SK-N-MC (cell line): ENCODE measurements at regions not wholly inside any gene's neighbourhood (a gene's known extent, or its start where the extent isn't known, plus 50 kb on each side); places are given as distances from the start of the nearest gene placed in this dataset.

ENCODE experiments used
- EZH2 ChIP-seq: fragments of 200-600 bp; sonication (generic); IDR thresholded peaks from one replicate; pipeline ENCODE4 v1.6.1; 2017; ENCODE audit warnings: antibody characterized with exemption
- POLR2AphosphoS5 ChIP-seq: IDR thresholded peaks from 2 replicates; pipeline ENCODE4 v1.6.1; 2012; ENCODE audit warnings: mild to moderate bottlenecking, low read depth, low read length, borderline replicate concordance

DNA sequence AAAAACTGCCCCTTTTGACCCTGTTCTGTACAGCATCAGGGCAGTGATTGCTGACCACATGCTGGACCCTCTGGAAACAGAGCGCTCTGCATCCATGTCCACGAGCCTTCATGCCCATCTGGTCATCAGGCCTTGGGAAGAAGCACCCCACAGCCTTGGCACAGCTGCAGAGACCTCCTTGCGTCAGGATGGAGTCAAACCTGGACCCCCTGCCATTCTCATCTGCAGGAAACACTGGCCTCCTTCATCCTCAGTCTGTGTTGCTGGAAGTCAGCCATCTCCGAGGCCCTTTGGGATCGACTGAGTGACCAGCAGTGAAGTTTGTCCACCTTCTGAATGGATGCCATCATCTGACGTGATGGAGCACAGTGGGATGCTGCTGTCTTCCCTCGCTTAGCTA is 2138.3 kb upstream of the DEFB115 start:
- TF ChIP-seq EZH2 = no peak
- no peak for TF ChIP-seq POLR2AphosphoS5
